ENCODE measurements at regions not wholly inside any gene's neighbourhood (a gene's known extent, or its start where the extent isn't known, plus 50 kb on each side); places are given as distances from the start of the nearest gene placed in this dataset.

- no peaks in the 10 kb centered on the region for H3K27me3 Mint-ChIP-seq
- no peak overlapping the region for H3K4me3 Mint-ChIP-seq
- no peaks in the 10 kb centered on the region for H3K36me3 Mint-ChIP-seq
- TF ChIP-seq CTCF (conservative IDR thresholded peaks at IDR 0.05): no peak
- no peak for DNase-seq (ENCODE audit: extremely low spot score, unreplicated experiment)
- H3K9me3 Mint-ChIP-seq: peaks cover 5% of the 10 kb centered on the region
- H3K27ac Mint-ChIP-seq: no peak overlapping the region
- H3K4me1 Mint-ChIP-seq (ENCODE audit: unreplicated experiment): no peaks in the 10 kb centered on the region
Measured at GRCh38 chrX:113849408-113849807, 734.5 kb upstream of the HTR2C start.

- DNase-seq (ENCODE audit: extremely low spot score, unreplicated experiment): no peak
- Mint-ChIP-seq H3K27ac (no peak overlapping the region), H3K4me3 (no peak overlapping the region), H3K36me3 (no peaks in the 10 kb centered on the region), H3K27me3 (no peaks in the 10 kb centered on the region), H3K4me1 (ENCODE audit: unreplicated experiment) (no peaks in the 10 kb centered on the region), H3K9me3 (peaks cover 5% of the 10 kb centered on the region)
- no peak for TF ChIP-seq CTCF (conservative IDR thresholded peaks at IDR 0.05)
Measured at GRCh38 chrX:113833096-113834055, 750.5 kb upstream of the HTR2C start.

- H3K9me3 Mint-ChIP-seq: no peaks in the 10 kb centered on the region
- no peak for TF ChIP-seq CTCF (conservative IDR thresholded peaks at IDR 0.05)
- no peaks in the 10 kb centered on the region for H3K27me3 Mint-ChIP-seq
- H3K36me3 Mint-ChIP-seq: no peaks in the 10 kb centered on the region
- H3K4me3 Mint-ChIP-seq: no peak overlapping the region
- no peaks in the 10 kb centered on the region for H3K4me1 Mint-ChIP-seq (ENCODE audit: unreplicated experiment)
- no peak overlapping the region for H3K27ac Mint-ChIP-seq
- no peak for DNase-seq (ENCODE audit: extremely low spot score, unreplicated experiment)
Measured at GRCh38 chrX:113828470-113828869, 755.4 kb upstream of the HTR2C start.

GRCh38 chrX:113818346-113818745, 765.5 kb upstream of the HTR2C start:
- Mint-ChIP-seq H3K36me3 (no peaks in the 10 kb centered on the region), H3K4me1 (ENCODE audit: unreplicated experiment) (no peaks in the 10 kb centered on the region), H3K4me3 (no peak overlapping the region), H3K27ac (no peak overlapping the region), H3K27me3 (no peaks in the 10 kb centered on the region), H3K9me3 (no peaks in the 10 kb centered on the region)
- no peak for TF ChIP-seq CTCF (conservative IDR thresholded peaks at IDR 0.05)
- no peak for DNase-seq (ENCODE audit: extremely low spot score, unreplicated experiment)

- H3K4me1 Mint-ChIP-seq (ENCODE audit: unreplicated experiment): peaks cover 10% of the 10 kb centered on the region
- TF ChIP-seq CTCF (conservative IDR thresholded peaks at IDR 0.05): no peak
- no peak overlapping the region for H3K4me3 Mint-ChIP-seq
- H3K27ac Mint-ChIP-seq: no peak overlapping the region
- no peaks in the 10 kb centered on the region for H3K9me3 Mint-ChIP-seq
- no peaks in the 10 kb centered on the region for H3K27me3 Mint-ChIP-seq
- no peak for DNase-seq (ENCODE audit: extremely low spot score, unreplicated experiment)
- no peaks in the 10 kb centered on the region for H3K36me3 Mint-ChIP-seq
Measured at GRCh38 chrX:113804819-113805218, 779.1 kb upstream of the HTR2C start.
